22Rv1 (cell line): ENCODE measurements at regions not wholly inside any gene's neighbourhood (a gene's known extent, or its start where the extent isn't known, plus 50 kb on each side); places are given as distances from the start of the nearest gene placed in this dataset.

ENCODE experiments used
- CTCF ChIP-seq: fragments of 450-650 bp; IDR thresholded peaks from 2 replicates; pipeline ENCODE4 v1.5.1; 2017; ENCODE audit warnings: mild to moderate bottlenecking
- ZFX ChIP-seq: fragments of 450-650 bp; IDR thresholded peaks from 2 replicates; pipeline ENCODE4 v1.6.1; 2017; ENCODE audit warnings: antibody characterized with exemption, borderline replicate concordance

DNA sequence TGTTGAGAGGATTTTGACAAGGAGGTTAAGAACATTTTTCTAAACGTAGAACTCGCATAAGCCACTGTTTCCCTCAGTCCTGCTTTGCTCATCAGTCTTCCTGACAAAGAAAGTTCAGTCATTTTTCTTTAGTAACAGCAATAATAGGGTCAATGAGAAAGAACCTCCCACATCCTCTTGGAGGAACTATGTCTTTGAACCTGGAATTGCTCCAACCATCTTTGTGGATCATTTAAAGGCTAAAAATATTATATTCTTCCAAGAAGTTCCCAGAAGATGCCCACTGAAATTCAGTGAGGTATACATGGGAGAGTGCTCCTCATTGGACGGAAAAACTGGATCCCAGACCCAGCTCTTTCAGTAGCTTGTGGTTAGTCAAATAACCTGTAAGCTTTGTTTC lies 282.8 kb upstream of the FAR2 start:
- no peak for TF ChIP-seq CTCF
- TF ChIP-seq ZFX: no peak
